ENCODE measurements at regions not wholly inside any gene's neighbourhood (a gene's known extent, or its start where the extent isn't known, plus 50 kb on each side); places are given as distances from the start of the nearest gene placed in this dataset.

DNA sequence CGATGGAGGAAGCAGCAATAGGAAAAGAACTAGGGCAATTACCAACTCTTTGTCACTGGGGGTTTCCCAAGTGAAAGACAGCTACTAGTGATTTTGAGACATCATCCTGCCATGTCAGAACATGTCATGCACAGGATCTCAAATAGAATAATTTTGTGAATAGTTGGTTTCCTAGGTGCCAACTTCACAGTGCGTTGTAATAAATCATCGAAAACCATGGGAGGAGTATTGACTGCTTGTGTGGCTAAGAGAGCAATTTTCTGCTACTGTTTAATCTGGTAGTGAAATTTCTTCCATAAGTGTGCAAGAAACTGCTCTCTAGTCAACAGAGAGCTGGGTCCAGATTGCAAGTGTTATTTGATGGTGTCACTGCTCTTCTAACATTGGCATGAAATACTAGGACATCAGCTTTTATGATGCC lies 168.6 kb downstream of the NNT start:
- H4K8ac ChIP-seq (replicated peaks; ENCODE audit: insufficient read length, low read depth, low read length): no peak overlapping the region
- H3K4me3 Mint-ChIP-seq: no peak overlapping the region
- H3K4me2 ChIP-seq (ENCODE audit: insufficient read depth, insufficient read length, low read length): no peak overlapping the region
- no peaks in the 10 kb centered on the region for H3K79me1 ChIP-seq (ENCODE audit: insufficient read depth, low read depth, low read length, poor library complexity, severe bottlenecking)
- H4K20me1 ChIP-seq (ENCODE audit: control insufficient read depth, insufficient read depth, insufficient read length): no peaks in the 10 kb centered on the region
- no peak overlapping the region for H3K56ac ChIP-seq (ENCODE audit: insufficient read length, low read depth, low read length)
- no peak overlapping the region for H3K4ac ChIP-seq (ENCODE audit: low read depth, low read length)
- H2BK120ac ChIP-seq (ENCODE audit: low read depth, low read length, poor library complexity, severe bottlenecking): no peak overlapping the region
- H3T11ph ChIP-seq (ENCODE audit: low read length): no peak overlapping the region
- H3K27me3 ChIP-seq (ENCODE audit: insufficient read depth, low read length): no peaks in the 10 kb centered on the region
- WGBS (ENCODE audit: extremely low coverage, insufficient read length, low lambda C conversion rate): no CpG with 5 or more reads among the region's 3 CpGs
- H3K36me3 Mint-ChIP-seq (ENCODE audit: insufficient read depth in 1 of 3, low read depth in 3 of 3): no peaks in the 10 kb centered on the region
- H3K9ac ChIP-seq (ENCODE audit: extremely low read depth, insufficient read length, low read length): no peak overlapping the region
- H2BK20ac ChIP-seq (ENCODE audit: low read depth, low read length, poor library complexity, severe bottlenecking): no peak overlapping the region
- H3K27me3 Mint-ChIP-seq (ENCODE audit: low read depth): no peaks in the 10 kb centered on the region
- H3K27ac Mint-ChIP-seq: no peak overlapping the region
- H2AFZ ChIP-seq (ENCODE audit: low read length): no peak overlapping the region
- H2BK5ac ChIP-seq (ENCODE audit: insufficient read length, low read length): no peak overlapping the region
- H4K91ac ChIP-seq (ENCODE audit: insufficient read length, low read depth, low read length): no peak overlapping the region
- H2BK15ac ChIP-seq (ENCODE audit: low read depth, low read length): no peak overlapping the region
- H3K23me2 ChIP-seq (ENCODE audit: insufficient read length, low read depth, low read length, poor library complexity, severe bottlenecking): no peaks in the 10 kb centered on the region
- H3K4me1 ChIP-seq (ENCODE audit: insufficient read depth, low read length): peaks cover 3% of the 10 kb centered on the region; the same call in 1 of the 2 replicates
- H4K5ac ChIP-seq (ENCODE audit: insufficient read length, low read depth, low read length): no peak overlapping the region
- no peak overlapping the region for H3K18ac ChIP-seq (ENCODE audit: insufficient read length, low read depth, low read length)
- H3K14ac ChIP-seq (ENCODE audit: insufficient read depth, low read length): no peak overlapping the region
- H3K4me1 Mint-ChIP-seq: peaks cover 9 to 20% of the 10 kb centered on the region in 2 experiments; a peak in 3 of 4 replicates
- no peak overlapping the region for H2BK12ac ChIP-seq (ENCODE audit: insufficient read length, low read depth, low read length)
- H2AK5ac ChIP-seq (ENCODE audit: insufficient read length, low read length): no peak overlapping the region
- H3K23ac ChIP-seq (ENCODE audit: insufficient read length, low read depth, low read length): no peak overlapping the region
- no peaks in the 10 kb centered on the region for H3K9me3 Mint-ChIP-seq
- no peak for DNase-seq
- no peaks in the 10 kb centered on the region for H3K9me3 ChIP-seq (ENCODE audit: control insufficient read depth, low read depth, low read length)
- TF ChIP-seq CTCF (conservative IDR thresholded peaks at IDR 0.05): no peak
- H3K79me2 ChIP-seq (ENCODE audit: insufficient read depth, low read length): no peaks in the 10 kb centered on the region
- H3K27ac ChIP-seq (ENCODE audit: insufficient read length, low read depth, low read length): no peak overlapping the region

Data from H9 (cell line).